ENCODE measurements at regions not wholly inside any gene's neighbourhood (a gene's known extent, or its start where the extent isn't known, plus 50 kb on each side); places are given as distances from the start of the nearest gene placed in this dataset.

GRCh38 chr1:112317611-112318062 lies 78.4 kb upstream of the CTTNBP2NL start:
- DNase-seq (ENCODE audit: low read depth, low spot score), result no peak

GRCh38 chr1:112318263-112318662 lies 77.8 kb upstream of the CTTNBP2NL start:
- DNase-seq (ENCODE audit: low read depth, low spot score), result no peak

- no peak for DNase-seq (ENCODE audit: low read depth, low spot score)
These were observed 77.2 kb upstream of the CTTNBP2NL start for GRCh38 chr1:112318698-112319370.

GRCh38 chr1:112319371-112320040 lies 76.5 kb upstream of the CTTNBP2NL start:
- DNase-seq (ENCODE audit: low read depth, low spot score), result no peak

- DNase-seq (ENCODE audit: low read depth, low spot score), result no peak
These were observed 76.0 kb upstream of the CTTNBP2NL start for GRCh38 chr1:112320058-112320457.

- no peak for DNase-seq (ENCODE audit: low read depth, low spot score)
These were observed 74.0 kb upstream of the CTTNBP2NL start for GRCh38 chr1:112322018-112322417.

- DNase-seq (ENCODE audit: low read depth, low spot score), result no peak
These were observed 72.9 kb upstream of the CTTNBP2NL start for GRCh38 chr1:112322983-112323678.

GRCh38 chr1:112325504-112325903 lies 70.5 kb upstream of the CTTNBP2NL start:
- peak; percentile 5 for DNase-seq (ENCODE audit: low read depth, low spot score)

GRCh38 chr1:112328600-112328999 lies 67.4 kb upstream of the CTTNBP2NL start:
- DNase-seq (ENCODE audit: low read depth, low spot score), result no peak

GRCh38 chr1:112332176-112333150 lies 63.6 kb upstream of the CTTNBP2NL start:
- no peak for DNase-seq (ENCODE audit: low read depth, low spot score)

GRCh38 chr1:112335351-112335750 lies 60.7 kb upstream of the CTTNBP2NL start:
- DNase-seq (ENCODE audit: low read depth, low spot score), result no peak

- peak; percentile 23 for DNase-seq (ENCODE audit: low read depth, low spot score)
These were observed 58.9 kb upstream of the CTTNBP2NL start for GRCh38 chr1:112337028-112337531.

GRCh38 chr1:112341986-112342385 lies 54.0 kb upstream of the CTTNBP2NL start:
- DNase-seq (ENCODE audit: low read depth, low spot score), result no peak

GRCh38 chr1:112342558-112342957 lies 53.5 kb upstream of the CTTNBP2NL start:
- DNase-seq (ENCODE audit: low read depth, low spot score), result no peak

- DNase-seq (ENCODE audit: low read depth, low spot score), result peak; percentile 22
These were observed 51.1 kb upstream of the CTTNBP2NL start for GRCh38 chr1:112344754-112345423.
